Mammary epithelial cell (primary cell): ENCODE measurements at regions not wholly inside any gene's neighbourhood (a gene's known extent, or its start where the extent isn't known, plus 50 kb on each side); places are given as distances from the start of the nearest gene placed in this dataset.

ENCODE experiments used
- CTCF ChIP-seq, 2 donors: IDR thresholded peaks in 1 of 2; conservative IDR thresholded peaks in 1 of 2; 2 replicates each; pipeline ENCODE4 v1.5.1; 2011 to 2012; ENCODE audit warnings: inconsistent platforms in 2 of 2, low read length in 2 of 2, mild to moderate bottlenecking in 2 of 2, control low read depth in 1 of 2, low read depth in 1 of 2; ENCODE audit not compliant: insufficient read depth in 1 of 2; ENCODE audit errors: extremely low read depth in 1 of 2
- EZH2 ChIP-seq: IDR thresholded peaks from 2 replicates; pipeline ENCODE4 v1.6.1; 2012; ENCODE audit warnings: low read length, inconsistent platforms, borderline replicate concordance

GRCh38 chr3:148493631-148494030, 204.1 kb upstream of the AGTR1 start:
- TF ChIP-seq CTCF (conservative IDR thresholded peaks at IDR 0.05 in 1 of 2, IDR thresholded peaks at IDR 0.05 in 1 of 2; ENCODE audit: extremely low read depth in 1 of 2, insufficient read depth in 1 of 2, low read depth in 1 of 2, low read length in 2 of 2) (no peak), EZH2 (no peak)
